H1 (cell line): ENCODE measurements at regions not wholly inside any gene's neighbourhood (a gene's known extent, or its start where the extent isn't known, plus 50 kb on each side); places are given as distances from the start of the nearest gene placed in this dataset.

ENCODE experiments used
- SAP30 ChIP-seq: fragments of 300-600 bp; sonication (generic); IDR thresholded peaks from 2 replicates; pipeline ENCODE4 v1.7.1; 2012; ENCODE audit warnings: low read length, moderate library complexity, mild to moderate bottlenecking, inconsistent platforms; ENCODE audit not compliant: insufficient read depth, insufficient replicate concordance
- SIX5 ChIP-seq: IDR thresholded peaks from 2 replicates; pipeline ENCODE4 v1.6.1; 2011; ENCODE audit warnings: mild to moderate bottlenecking, low read depth, low read length
- TCF12 ChIP-seq: IDR thresholded peaks from 2 replicates; pipeline ENCODE4 v1.6.1; 2011; ENCODE audit warnings: low read depth, mild to moderate bottlenecking, low read length
- TEAD4 ChIP-seq: IDR thresholded peaks from 2 replicates; pipeline ENCODE4 v1.6.1; 2012; ENCODE audit warnings: low read depth, low read length, inconsistent platforms, mixed read lengths
- YY1 ChIP-seq: IDR thresholded peaks from 2 replicates; pipeline ENCODE4 v1.6.1; 2011; ENCODE audit warnings: low read depth, mild to moderate bottlenecking, low read length

DNA sequence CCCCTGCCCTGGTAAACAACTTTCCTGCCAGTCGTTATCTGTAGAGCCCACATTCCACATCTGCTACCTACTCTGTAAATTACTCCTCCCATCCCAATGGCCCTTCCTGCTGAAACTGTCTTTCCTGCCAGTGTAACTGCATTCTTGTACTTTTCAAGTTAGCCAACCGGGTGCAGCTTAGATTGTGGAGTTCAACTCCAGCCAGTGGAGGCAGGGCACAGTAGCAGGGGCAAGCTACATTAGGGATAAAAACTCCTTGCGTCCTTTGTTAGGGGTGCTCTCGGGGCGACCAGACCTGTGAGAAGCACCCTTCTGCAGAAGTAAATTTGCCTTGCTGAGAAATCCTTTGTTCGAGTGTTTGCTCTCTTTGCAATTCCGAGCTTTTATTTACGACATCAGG lies 639.0 kb upstream of the TYRP1 start (continued):
- TF ChIP-seq TCF12 (no peak), SAP30 (no peak), SIX5 (no peak), TEAD4 (0 out of 2 replicates have a peak, but pooled peaks have one; percentile 59), YY1 (peak; percentile 36; the same call in 1 of the 2 replicates)
